ENCODE measurements at regions not wholly inside any gene's neighbourhood (a gene's known extent, or its start where the extent isn't known, plus 50 kb on each side); places are given as distances from the start of the nearest gene placed in this dataset.

GRCh38 chr2:54382601-54383000 lies 73.5 kb upstream of the SPTBN1 start:
- no peaks in the 10 kb centered on the region for H3K27me3 ChIP-seq
- H3K4me1 ChIP-seq: peaks cover 0 to 50% (median 19%) of the 10 kb centered on the region in 4 donors
- TF ChIP-seq EP300 (IDR thresholded peaks at IDR 0.05) (no peak), POLR2A (IDR thresholded peaks at IDR 0.05) (no peak), CTCF (IDR thresholded peaks at IDR 0.05) (no peak)
- H3K4me3 ChIP-seq: no peak overlapping the region
- DNase-seq (ENCODE audit: low spot score in 2 of 2): no peak
- WGBS, 2 donors: 83 to 90% methylated on average over 4 of the region's 4 CpGs
- H3K36me3 ChIP-seq: no peaks in the 10 kb centered on the region
- H3K27ac ChIP-seq: peak overlapping the region in 2 of 4 donors; percentile 81 to 88
- H3K9me3 ChIP-seq: no peaks in the 10 kb centered on the region

DNA sequence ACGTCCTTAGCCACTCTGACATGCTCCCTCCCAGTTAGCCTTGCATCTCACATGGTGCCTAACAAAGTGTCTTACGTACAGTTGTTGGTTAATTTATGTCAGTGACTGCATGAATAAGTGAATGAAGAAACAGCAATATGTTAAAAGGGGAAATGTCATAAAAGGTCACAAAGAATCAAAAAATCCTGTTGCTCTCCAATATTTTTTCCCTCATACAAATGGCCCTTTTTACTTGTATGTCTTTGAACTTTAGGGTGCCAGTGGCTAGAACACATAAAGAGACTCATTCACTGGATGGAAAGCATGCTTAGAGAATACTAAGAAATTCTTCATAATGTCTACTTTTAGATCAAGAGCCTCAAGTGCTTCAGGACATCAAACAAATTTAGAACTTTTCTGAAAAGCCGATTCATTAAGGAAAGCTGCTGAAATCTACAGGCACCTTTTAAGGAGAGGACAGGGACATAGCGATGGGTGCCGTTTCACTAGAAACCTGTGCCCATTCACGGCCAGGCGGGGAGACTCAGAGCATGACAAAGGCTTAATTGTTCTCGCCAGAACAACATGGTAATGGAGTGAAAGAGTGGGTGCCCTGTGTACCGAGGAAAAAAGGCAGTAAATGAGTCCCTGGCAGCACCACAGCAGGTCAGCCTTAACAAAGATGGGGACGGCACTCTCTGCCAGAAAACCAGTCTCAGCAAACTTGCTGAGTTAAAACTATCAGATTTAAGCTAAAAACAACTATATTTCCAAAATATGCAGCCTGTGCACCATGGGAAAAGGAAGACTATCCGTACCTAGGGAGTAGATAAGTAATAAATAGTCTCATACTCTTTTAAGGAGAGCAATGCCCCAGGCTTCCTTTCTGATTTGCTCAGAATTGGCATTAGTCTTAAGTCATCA lies 71.6 kb upstream of the SPTBN1 start:
- Histone ChIP-seq H3K4me1 (peaks cover 0 to 63% (median 27%) of the 10 kb centered on the region in 4 donors), H3K9me3 (no peaks in the 10 kb centered on the region), H3K4me3 (peak overlapping the region in 1 of 4 donors; percentile 22), H3K27me3 (no peaks in the 10 kb centered on the region), H3K36me3 (no peaks in the 10 kb centered on the region), H3K27ac (peak overlapping the region; percentile 24 to 88 (median 73))
- 36 to 40% methylated on average over 11 of the region's 11 CpGs for WGBS, 2 donors
- peak in 1 of 2 donors; percentile 80 for TF ChIP-seq EP300 (IDR thresholded peaks at IDR 0.05)
- TF ChIP-seq CTCF (IDR thresholded peaks at IDR 0.05): no peak
- DNase-seq (ENCODE audit: low spot score in 2 of 2): peak in 1 of 2 donors; percentile 5

- WGBS, 2 donors: 85 to 86% methylated on average over 1 of the region's 1 CpG
- TF ChIP-seq POLR2A (IDR thresholded peaks at IDR 0.05) (no peak), EP300 (IDR thresholded peaks at IDR 0.05) (no peak), CTCF (IDR thresholded peaks at IDR 0.05) (no peak)
- Histone ChIP-seq H3K27me3 (no peaks in the 10 kb centered on the region), H3K27ac (peak overlapping the region; percentile 24 to 88 (median 73)), H3K4me3 (no peak overlapping the region), H3K9me3 (no peaks in the 10 kb centered on the region), H3K4me1 (peaks cover 0 to 70% (median 27%) of the 10 kb centered on the region in 4 donors), H3K36me3 (no peaks in the 10 kb centered on the region)
- no peak for DNase-seq (ENCODE audit: low spot score in 2 of 2)
These were observed 70.9 kb upstream of the SPTBN1 start for GRCh38 chr2:54385271-54385670.

- Histone ChIP-seq H3K36me3 (no peaks in the 10 kb centered on the region), H3K27ac (peak overlapping the region; percentile 49 to 88 (median 66)), H3K4me1 (peaks cover 0 to 76% (median 28%) of the 10 kb centered on the region in 4 donors), H3K4me3 (no peak overlapping the region), H3K9me3 (no peaks in the 10 kb centered on the region), H3K27me3 (no peaks in the 10 kb centered on the region)
- 66 to 73% methylated on average over 3 of the region's 3 CpGs for WGBS, 2 donors
- TF ChIP-seq POLR2A (IDR thresholded peaks at IDR 0.05) (no peak), CTCF (IDR thresholded peaks at IDR 0.05) (no peak), EP300 (IDR thresholded peaks at IDR 0.05) (no peak)
- no peak for DNase-seq (ENCODE audit: low spot score in 2 of 2)
These were observed 69.5 kb upstream of the SPTBN1 start for GRCh38 chr2:54386585-54386984.

All from tibial nerve (tissue), 4 donors.